ENCODE measurements at regions not wholly inside any gene's neighbourhood (a gene's known extent, or its start where the extent isn't known, plus 50 kb on each side); places are given as distances from the start of the nearest gene placed in this dataset.
A peak's percentile ranks its signal among the peaks of the same experiment; 100 is the strongest.

DNA sequence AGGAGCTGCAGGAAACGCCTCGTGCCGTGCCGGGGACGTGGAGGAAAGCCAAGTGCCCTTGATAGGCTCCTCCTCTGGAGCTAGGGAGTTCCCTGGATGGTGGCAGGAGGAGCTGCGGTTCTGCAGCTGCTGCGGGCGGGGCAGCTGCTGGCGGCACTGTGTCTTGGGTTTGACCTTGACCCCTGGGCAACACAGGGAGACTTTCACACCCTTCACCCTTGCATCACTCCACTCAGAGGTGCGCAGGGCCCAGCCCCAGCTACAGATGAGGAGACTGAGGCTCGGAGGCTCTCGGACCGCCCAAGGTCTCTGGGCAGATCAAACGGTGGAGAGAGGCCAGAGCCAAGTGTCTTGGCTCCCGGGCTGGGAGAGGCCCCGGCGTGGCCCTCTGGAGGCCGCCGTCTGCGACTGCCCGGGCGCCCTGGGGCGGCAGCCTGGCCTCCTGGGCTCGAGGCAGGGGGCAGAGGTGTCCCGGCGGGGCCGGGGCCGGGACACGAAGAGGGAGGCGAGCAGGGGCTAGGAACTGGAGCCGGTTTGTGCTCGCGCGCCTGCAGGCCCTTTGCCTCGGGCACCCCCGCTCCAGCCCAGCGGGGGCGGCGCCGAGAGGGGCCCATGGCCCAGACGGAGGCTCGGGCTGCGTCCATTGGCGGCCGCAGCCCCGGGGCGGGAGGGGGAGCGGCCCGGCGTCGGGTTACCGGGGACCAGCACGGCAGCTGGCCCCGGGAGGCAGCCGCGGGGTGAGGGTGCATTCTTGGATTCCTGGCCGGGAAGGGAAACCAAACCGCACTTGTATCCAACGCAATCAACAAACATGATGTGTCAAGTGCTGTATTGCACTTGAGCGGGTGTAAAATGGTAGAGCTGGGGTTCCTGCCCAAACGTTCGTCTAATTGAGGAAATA, 129.6 kb upstream of the SLC1A4 start (continued):
- TF ChIP-seq HNF4A (CRISPR knock-in tag; IDR thresholded peaks at IDR 0.05) = peak; percentile 64
- TF ChIP-seq, protein P1, sequence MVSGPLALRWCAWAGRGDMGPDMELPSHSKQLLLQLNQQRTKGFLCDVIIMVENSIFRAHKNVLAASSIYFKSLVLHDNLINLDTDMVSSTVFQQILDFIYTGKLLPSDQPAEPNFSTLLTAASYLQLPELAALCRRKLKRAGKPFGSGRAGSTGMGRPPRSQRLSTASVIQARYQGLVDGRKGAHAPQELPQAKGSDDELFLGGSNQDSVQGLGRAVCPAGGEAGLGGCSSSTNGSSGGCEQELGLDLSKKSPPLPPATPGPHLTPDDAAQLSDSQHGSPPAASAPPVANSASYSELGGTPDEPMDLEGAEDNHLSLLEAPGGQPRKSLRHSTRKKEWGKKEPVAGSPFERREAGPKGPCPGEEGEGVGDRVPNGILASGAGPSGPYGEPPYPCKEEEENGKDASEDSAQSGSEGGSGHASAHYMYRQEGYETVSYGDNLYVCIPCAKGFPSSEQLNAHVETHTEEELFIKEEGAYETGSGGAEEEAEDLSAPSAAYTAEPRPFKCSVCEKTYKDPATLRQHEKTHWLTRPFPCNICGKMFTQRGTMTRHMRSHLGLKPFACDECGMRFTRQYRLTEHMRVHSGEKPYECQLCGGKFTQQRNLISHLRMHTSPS (CRISPR knock-in tag; IDR thresholded peaks at IDR 0.05; ENCODE audit: low read depth) = no peak
- no peak for TF ChIP-seq ZNF335 (CRISPR knock-in tag; IDR thresholded peaks at IDR 0.05)
- no peak for TF ChIP-seq POLR2A (IDR thresholded peaks at IDR 0.05; ENCODE audit: insufficient read depth in 1 of 2, low read depth in 2 of 2, low read length in 2 of 2)
- TF ChIP-seq, protein P2, sequence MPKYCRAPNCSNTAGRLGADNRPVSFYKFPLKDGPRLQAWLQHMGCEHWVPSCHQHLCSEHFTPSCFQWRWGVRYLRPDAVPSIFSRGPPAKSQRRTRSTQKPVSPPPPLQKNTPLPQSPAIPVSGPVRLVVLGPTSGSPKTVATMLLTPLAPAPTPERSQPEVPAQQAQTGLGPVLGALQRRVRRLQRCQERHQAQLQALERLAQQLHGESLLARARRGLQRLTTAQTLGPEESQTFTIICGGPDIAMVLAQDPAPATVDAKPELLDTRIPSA (CRISPR knock-in tag; IDR thresholded peaks at IDR 0.05; ENCODE audit: borderline replicate concordance) = no peak
- peak; percentile 35 for TF ChIP-seq ASH2L (IDR thresholded peaks at IDR 0.05; ENCODE audit: insufficient read length, low read depth, low read length)
- TF ChIP-seq, protein P3, sequence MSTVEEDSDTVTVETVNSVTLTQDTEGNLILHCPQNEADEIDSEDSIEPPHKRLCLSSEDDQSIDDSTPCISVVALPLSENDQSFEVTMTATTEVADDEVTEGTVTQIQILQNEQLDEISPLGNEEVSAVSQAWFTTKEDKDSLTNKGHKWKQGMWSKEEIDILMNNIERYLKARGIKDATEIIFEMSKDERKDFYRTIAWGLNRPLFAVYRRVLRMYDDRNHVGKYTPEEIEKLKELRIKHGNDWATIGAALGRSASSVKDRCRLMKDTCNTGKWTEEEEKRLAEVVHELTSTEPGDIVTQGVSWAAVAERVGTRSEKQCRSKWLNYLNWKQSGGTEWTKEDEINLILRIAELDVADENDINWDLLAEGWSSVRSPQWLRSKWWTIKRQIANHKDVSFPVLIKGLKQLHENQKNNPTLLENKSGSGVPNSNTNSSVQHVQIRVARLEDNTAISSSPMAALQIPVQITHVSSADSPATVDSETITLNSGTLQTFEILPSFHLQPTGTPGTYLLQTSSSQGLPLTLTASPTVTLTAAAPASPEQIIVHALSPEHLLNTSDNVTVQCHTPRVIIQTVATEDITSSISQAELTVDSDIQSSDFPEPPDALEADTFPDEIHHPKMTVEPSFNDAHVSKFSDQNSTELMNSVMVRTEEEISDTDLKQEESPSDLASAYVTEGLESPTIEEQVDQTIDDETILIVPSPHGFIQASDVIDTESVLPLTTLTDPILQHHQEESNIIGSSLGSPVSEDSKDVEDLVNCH (CRISPR knock-in tag; IDR thresholded peaks at IDR 0.05) = peak; percentile 69; the same call in 1 of the 2 replicates
- TF ChIP-seq NFYC (CRISPR knock-in tag; IDR thresholded peaks at IDR 0.05) = no peak
- no peak for TF ChIP-seq CHD4 (IDR thresholded peaks at IDR 0.05; ENCODE audit: borderline replicate concordance, low read length)
- no peak for TF ChIP-seq ZNF703 (CRISPR knock-in tag; IDR thresholded peaks at IDR 0.05; ENCODE audit: borderline replicate concordance)
- TF ChIP-seq GTF3A (CRISPR knock-in tag; conservative IDR thresholded peaks at IDR 0.05) = no peak
- TF ChIP-seq ZNF24 (IDR thresholded peaks at IDR 0.05) = no peak
- no peak for TF ChIP-seq ZNF431 (CRISPR knock-in tag; IDR thresholded peaks at IDR 0.05; ENCODE audit: borderline replicate concordance, low read depth)
- no peak for TF ChIP-seq ZNF660 (CRISPR knock-in tag; IDR thresholded peaks at IDR 0.05; ENCODE audit: borderline replicate concordance, low read depth)
- TF ChIP-seq, protein P4, sequence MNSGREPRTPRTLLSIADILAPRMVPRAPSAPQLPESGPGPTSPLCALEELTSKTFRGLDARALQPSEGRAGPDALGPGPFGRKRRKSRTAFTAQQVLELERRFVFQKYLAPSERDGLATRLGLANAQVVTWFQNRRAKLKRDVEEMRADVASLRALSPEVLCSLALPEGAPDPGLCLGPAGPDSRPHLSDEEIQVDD (CRISPR knock-in tag; IDR thresholded peaks at IDR 0.05; ENCODE audit: borderline replicate concordance) = no peak
- no peak for TF ChIP-seq KLF9 (CRISPR knock-in tag; IDR thresholded peaks at IDR 0.05; ENCODE audit: low read depth)
- TF ChIP-seq ZNF441 (CRISPR knock-in tag; IDR thresholded peaks at IDR 0.05; ENCODE audit: borderline replicate concordance) = no peak
- TF ChIP-seq TP53 (CRISPR knock-in tag; conservative IDR thresholded peaks at IDR 0.05) = no peak
- TF ChIP-seq, protein P5, sequence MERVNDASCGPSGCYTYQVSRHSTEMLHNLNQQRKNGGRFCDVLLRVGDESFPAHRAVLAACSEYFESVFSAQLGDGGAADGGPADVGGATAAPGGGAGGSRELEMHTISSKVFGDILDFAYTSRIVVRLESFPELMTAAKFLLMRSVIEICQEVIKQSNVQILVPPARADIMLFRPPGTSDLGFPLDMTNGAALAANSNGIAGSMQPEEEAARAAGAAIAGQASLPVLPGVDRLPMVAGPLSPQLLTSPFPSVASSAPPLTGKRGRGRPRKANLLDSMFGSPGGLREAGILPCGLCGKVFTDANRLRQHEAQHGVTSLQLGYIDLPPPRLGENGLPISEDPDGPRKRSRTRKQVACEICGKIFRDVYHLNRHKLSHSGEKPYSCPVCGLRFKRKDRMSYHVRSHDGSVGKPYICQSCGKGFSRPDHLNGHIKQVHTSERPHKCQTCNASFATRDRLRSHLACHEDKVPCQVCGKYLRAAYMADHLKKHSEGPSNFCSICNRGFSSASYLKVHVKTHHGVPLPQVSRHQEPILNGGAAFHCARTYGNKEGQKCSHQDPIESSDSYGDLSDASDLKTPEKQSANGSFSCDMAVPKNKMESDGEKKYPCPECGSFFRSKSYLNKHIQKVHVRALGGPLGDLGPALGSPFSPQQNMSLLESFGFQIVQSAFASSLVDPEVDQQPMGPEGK (CRISPR knock-in tag; IDR thresholded peaks at IDR 0.05) = peak; percentile 64
- TF ChIP-seq ZSCAN31 (CRISPR knock-in tag; IDR thresholded peaks at IDR 0.05; ENCODE audit: low read depth) = no peak; the same call in 1 of the 2 replicates
- no peak for TF ChIP-seq CBX5 (CRISPR knock-in tag; IDR thresholded peaks at IDR 0.05; ENCODE audit: borderline replicate concordance)
- TF ChIP-seq TCF7L2 (IDR thresholded peaks at IDR 0.05; ENCODE audit: low read depth, low read length) = no peak

Measured in HepG2 (cell line).